SHP77 treated with DMSO at 0.1 percent for 48 hours (cell line): ENCODE measurements at regions not wholly inside any gene's neighbourhood (a gene's known extent, or its start where the extent isn't known, plus 50 kb on each side); places are given as distances from the start of the nearest gene placed in this dataset.

ENCODE experiments used
- DNase-seq: peaks from one replicate; lab custom pipeline; 2025; lab: John Stamatoyannopoulos, UW

- DNase-seq, result no peak
These were observed 439.4 kb upstream of the CPEB2 start for GRCh38 chr4:14562901-14563300.

- no peak for DNase-seq
These were observed 438.0 kb upstream of the CPEB2 start for GRCh38 chr4:14564281-14564680.

- DNase-seq, result no peak
These were observed 435.8 kb upstream of the CPEB2 start for GRCh38 chr4:14566518-14566917.

GRCh38 chr4:14568351-14568750, 433.9 kb upstream of the CPEB2 start:
- DNase-seq, result no peak

GRCh38 chr4:14575289-14575688, 427.0 kb upstream of the CPEB2 start:
- DNase-seq, result no peak

- no peak for DNase-seq
These were observed 426.4 kb upstream of the CPEB2 start for GRCh38 chr4:14575919-14576318.

- DNase-seq, result no peak
These were observed 422.2 kb upstream of the CPEB2 start for GRCh38 chr4:14580061-14580460.

GRCh38 chr4:14581741-14582140, 420.5 kb upstream of the CPEB2 start:
- DNase-seq, result no peak

GRCh38 chr4:14582677-14583076, 419.6 kb upstream of the CPEB2 start:
- DNase-seq, result no peak

- no peak for DNase-seq
These were observed 418.9 kb upstream of the CPEB2 start for GRCh38 chr4:14583331-14583730.

- no peak for DNase-seq
These were observed 418.5 kb upstream of the CPEB2 start for GRCh38 chr4:14583752-14584151.

GRCh38 chr4:14592950-14593349, 409.3 kb upstream of the CPEB2 start:
- DNase-seq, result no peak

GRCh38 chr4:14596028-14596427, 406.3 kb upstream of the CPEB2 start:
- DNase-seq, result no peak

- DNase-seq, result no peak
These were observed 405.8 kb upstream of the CPEB2 start for GRCh38 chr4:14596437-14596836.

GRCh38 chr4:14596904-14597303, 405.4 kb upstream of the CPEB2 start:
- no peak for DNase-seq

- DNase-seq, result no peak
These were observed 400.1 kb upstream of the CPEB2 start for GRCh38 chr4:14602206-14602605.

GRCh38 chr4:14607001-14607400, 395.3 kb upstream of the CPEB2 start:
- no peak for DNase-seq

GRCh38 chr4:14607578-14607977, 394.7 kb upstream of the CPEB2 start:
- no peak for DNase-seq

- DNase-seq, result no peak
These were observed 393.7 kb upstream of the CPEB2 start for GRCh38 chr4:14608630-14609029.

GRCh38 chr4:14614840-14615239, 387.4 kb upstream of the CPEB2 start:
- no peak for DNase-seq

- no peak for DNase-seq
These were observed 386.6 kb upstream of the CPEB2 start for GRCh38 chr4:14615671-14616070.

GRCh38 chr4:14620567-14621141, 381.6 kb upstream of the CPEB2 start:
- DNase-seq, result no peak

GRCh38 chr4:14621731-14622463, 380.4 kb upstream of the CPEB2 start:
- DNase-seq, result no peak

GRCh38 chr4:14627038-14627437, 375.2 kb upstream of the CPEB2 start:
- no peak for DNase-seq
